ENCODE measurements at regions not wholly inside any gene's neighbourhood (a gene's known extent, or its start where the extent isn't known, plus 50 kb on each side); places are given as distances from the start of the nearest gene placed in this dataset.
A peak's percentile ranks its signal among the peaks of the same experiment; 100 is the strongest.
"Not testable (repeated sequence)": the region's sequence is repeated elsewhere in the genome, so short reads cannot be mapped to it uniquely, and the experiment has no call there.

DNA sequence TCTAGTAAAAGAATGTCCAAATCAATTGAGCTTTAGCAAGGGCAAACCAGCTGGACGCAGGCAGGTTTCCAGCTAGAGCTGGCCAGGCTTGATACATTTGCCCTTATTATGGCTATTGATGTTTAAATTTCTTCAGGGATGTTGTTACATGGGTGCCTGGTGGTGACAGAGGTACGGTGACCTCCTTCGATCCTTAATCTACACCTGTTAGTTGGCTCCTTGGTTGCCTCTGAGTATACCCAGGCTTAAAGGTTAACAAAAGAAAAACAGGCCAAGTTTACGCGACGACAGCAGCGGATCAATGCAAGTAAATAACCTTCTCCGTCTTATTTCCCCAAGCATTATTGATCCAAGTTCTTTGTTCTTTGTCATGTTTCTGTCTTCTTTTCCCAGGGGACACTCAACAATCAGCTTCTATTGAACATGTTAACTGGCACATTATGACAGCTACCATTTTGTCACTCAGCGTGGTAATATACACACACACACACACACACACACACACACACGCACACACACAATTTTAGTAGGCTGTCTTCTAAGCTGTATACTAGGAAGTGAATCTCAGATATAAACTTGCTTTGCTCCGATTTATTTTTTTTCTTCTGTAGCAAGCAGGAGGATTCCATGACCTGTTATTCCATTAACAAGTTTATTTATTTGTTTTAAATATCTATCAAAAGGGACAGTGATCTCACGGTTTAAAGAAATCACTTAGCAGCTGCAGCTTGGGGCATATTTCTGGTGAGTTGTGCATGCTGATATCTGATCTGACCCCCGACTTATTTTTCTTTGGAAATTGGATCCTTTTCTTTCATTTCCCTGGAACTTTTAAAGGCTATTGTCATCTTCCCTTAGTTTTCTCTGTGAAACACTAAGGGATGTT, 844.7 kb downstream of the MCTP2 start:
- DNase-seq (ENCODE audit: low read depth), result no peak

DNA sequence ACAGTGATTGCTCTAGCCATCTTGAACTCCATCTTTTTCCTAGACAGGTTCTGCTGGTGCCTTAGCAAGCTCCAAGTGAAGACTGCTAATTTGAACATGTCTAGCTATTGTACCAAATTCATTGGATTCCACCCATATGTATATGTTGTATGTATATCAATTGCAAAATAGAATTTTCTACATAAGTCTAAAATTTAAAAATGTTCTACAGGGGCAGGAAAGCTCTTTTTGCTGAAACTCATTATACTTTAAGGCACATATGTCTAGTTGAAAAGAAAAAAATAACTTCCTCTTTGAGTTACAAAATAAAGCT, 845.3 kb downstream of the MCTP2 start:
- no peak for DNase-seq (ENCODE audit: low read depth)

DNA sequence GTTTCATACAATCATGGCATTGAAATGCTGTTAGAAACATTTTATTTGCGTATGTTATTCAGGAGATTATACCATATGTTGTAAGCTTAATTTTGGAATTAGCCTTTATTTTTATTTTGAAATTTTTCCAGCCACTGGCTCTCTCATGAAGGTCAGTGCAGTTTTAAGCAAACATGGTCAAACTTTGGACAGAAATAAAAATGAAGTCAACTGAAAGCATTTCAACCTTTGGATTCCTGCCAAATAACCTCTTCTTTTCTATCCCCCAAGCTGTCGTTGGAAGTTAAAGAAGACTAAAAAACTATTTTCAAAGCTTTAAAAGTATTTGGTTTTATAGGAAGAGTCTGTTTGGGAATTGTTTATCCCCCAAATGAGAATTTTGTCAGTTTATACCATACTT, 846.6 kb downstream of the MCTP2 start:
- no peak for DNase-seq (ENCODE audit: low read depth)

DNA sequence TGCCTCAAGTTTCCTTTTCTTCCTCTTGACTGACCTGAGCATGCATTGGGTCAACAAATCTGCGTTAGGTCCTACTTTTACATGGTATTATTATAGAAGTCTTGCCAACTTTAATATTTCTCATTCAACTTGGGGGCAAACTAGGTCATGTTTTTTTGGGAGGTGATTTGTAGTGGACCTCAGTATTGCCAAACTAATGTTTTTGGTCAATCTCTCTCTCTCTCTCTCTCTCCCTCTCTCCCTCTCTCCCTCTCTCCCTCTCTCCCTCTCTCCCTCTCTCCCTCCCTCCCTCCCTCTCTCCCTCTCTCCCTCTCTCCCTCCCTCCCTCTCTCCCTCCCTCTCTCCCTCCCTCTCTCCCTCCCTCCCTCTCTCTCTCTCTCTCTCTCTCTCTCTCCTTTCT, 848.9 kb downstream of the MCTP2 start:
- DNase-seq (ENCODE audit: low read depth), result not testable (repeated sequence)

DNA sequence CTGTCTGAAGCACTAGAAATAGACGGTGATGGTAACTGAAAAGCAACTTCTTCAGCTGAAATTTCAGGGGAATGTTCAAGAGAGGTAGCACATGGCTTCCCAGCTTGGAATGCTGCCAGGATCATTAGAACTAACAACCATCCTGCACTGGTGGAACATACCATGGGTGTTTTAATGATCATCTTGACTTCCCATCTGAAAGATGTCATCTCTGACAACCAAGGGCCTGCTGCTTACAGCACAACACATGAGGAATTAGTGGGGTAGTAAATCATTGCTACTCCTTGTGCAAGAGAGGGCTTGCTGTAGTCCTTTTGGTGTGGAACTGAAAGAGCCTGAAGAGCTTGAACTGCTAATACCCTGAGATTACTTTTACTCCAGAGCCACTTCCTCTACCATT, 853.7 kb downstream of the MCTP2 start:
- DNase-seq (ENCODE audit: low read depth), result no peak

DNA sequence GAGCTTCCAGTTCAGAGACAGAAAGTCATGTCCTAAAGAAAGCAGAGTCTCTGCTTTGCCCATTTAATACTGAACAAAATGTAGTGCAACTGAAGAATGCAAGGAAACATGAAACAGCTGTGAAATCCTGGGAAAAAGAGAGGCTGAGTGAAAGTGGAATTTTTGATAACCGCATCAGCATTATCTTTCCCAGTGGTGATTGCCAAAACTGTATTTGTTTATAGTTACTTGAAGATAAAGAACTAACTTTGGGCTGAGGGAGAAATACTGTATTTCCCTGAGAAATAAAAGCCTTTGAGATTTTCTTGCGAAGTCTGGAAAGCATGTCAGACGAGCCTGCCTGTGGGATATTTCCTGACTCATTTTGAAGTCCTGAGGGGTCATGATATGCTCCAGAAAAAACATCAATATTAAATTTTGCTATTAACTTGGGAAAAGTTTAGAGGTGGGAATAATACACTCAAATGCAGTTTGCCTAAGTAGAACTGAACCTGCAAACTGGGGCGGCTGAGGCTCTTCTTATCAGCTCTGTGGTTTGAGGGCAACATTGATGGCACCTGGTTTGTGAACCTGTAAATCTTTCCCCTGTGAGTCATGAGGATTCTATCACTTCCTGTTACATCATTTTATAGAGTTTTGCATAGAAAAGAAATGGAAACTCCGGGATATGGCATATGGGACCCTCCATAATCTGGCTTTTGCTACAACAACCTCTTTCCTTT, 855.3 kb downstream of the MCTP2 start:
- peak; percentile 27 for DNase-seq (ENCODE audit: low read depth)

DNA sequence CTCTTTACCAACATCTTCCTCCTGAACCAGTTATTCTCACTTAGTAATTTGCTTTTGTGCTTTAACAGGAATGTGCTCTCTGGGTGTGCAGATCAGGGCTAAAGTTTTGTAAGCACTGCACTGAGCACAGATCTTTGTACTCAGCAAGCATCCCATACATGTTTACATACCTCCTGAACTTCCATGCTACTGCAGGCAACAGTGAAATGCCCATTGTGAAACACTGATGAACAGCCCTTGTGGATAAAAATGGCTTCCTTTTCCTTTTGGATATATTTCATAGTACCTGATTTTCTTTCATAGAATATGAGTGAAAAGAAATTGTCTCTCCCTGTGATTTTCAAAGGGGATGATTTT, 855.9 kb downstream of the MCTP2 start:
- DNase-seq (ENCODE audit: low read depth), result no peak

DNA sequence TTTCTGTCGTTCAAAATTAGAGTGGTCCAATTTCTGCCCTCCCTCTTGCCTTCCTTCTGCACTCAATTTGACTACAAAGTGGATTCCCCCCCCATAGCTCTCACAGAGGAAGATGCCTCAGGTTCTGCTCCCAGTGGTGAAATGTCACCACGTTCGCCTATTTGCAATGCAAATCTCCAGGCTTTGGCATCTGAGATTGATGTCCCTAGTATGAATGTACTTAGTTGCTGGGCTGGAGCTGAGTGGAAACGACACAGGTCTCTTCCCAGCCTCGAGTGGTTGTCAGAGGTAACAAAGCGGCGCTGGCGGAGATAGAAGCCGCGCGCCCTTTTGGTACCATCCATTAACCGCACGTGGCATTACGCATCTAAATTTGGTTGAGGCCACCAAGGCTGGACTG, 860.1 kb downstream of the MCTP2 start:
- DNase-seq (ENCODE audit: low read depth), result no peak

DNA sequence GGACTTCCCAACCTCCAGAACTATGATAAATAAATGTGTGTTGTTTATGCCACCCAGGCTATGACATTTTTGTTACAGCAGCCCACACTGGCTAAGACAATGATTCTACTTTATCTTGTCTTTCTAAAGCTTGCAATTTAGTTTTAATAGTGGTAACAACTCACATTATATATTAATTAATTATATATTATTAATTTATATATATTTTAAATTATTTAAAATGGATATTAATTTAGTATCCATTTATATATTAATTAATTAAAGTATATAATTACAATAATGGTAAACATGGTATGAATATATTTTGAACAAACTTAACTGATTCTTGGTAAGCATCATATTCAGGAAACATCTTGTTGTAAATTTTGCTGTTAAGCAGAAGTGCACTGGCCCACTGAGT, 863.9 kb downstream of the MCTP2 start:
- no peak for DNase-seq (ENCODE audit: low read depth)

DNA sequence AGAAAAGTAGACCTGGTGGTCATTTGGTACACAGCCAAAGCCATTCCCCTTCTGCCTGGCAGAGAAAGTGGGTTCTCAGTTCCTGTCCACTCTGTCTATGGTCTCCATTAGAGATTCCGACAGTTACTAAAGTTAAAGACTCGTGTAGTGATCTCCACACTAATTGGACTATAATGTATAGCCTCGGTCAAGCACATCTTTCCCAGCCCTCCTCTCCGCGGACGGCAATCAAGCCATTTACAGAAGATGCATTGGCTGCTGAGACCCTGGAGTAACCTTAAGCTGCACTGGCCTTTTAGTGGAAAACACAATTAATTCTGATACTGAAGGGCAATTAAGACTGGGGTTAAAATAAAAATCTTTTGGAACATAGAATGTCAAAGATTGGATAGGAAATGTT, 865.3 kb downstream of the MCTP2 start:
- no peak for DNase-seq (ENCODE audit: low read depth)

DNA sequence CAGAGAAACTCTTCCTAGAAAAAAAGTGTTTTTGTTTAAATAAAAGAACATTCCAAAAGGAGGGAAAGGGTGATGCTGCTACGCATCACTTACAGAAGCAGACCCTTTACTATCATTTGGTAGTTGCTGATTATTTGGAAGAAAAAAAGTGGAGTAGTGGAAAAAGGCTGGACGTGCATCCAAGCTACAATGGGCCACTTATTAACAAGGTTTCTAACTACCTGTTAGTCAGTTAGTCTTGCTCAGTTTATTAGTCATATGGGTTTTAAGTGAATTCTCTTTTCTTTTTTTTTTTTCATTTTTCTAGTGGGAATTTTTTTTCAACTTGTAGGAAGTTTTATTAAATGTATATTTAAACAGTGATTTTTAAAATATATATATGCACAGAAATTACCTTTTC, 866.0 kb downstream of the MCTP2 start:
- no peak for DNase-seq (ENCODE audit: low read depth)

DNA sequence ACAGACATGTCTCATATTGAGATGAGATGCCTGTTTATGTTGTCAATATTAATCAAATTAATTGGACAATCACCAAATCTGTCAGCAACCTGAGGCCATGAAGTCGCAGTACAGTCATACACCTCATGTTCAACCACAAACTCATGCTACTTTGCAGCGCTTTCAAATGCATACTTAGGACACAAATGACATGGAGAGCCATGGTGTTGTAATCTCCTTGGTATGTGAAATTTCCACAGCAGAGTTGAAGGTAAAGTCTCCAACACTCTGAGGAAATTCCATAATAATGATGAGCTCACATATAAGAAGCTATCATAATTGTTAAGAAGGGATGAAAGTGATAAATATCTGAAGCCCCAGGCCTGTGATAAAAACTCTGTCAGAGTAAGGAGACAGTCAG, 873.9 kb downstream of the MCTP2 start:
- DNase-seq (ENCODE audit: low read depth), result peak; percentile 34

DNA sequence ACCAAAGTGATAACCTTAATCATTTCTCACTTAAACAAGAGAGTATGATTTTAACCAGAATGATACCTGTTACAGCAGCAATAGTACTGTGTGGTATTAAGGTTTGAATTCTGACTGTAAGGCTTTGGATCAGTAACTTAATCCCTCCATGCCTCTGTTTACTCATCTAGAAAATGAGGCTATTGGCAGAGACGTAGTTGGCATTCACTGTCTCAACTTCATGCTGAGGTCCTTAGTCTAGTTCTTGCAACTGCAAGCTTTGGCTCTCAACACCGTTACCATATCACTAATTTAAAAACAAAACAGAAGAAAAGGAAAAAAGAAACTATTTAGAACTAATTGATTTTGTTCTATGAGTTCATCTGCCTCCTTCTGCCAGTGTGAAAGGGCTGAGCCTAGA, 875.4 kb downstream of the MCTP2 start:
- DNase-seq (ENCODE audit: low read depth), result no peak

DNA sequence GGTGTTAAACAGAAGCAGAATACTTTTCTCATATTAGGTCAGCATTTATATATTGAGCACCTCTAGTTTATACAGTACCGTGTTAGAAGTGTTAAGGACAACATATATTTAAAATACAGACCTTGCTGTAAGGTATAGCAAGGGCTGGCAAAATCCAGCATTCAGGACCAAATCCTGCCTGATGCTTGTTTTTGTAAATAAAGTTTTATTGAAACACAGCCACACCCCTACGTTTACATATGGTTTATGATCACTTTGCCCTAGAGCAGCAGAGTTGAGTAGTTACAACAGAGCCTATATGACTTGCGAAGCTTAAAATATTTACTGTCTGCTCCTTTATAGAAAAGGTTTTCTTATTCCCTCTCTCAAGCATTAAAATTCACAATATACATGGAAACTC, 877.3 kb downstream of the MCTP2 start:
- DNase-seq (ENCODE audit: low read depth), result no peak

DNA sequence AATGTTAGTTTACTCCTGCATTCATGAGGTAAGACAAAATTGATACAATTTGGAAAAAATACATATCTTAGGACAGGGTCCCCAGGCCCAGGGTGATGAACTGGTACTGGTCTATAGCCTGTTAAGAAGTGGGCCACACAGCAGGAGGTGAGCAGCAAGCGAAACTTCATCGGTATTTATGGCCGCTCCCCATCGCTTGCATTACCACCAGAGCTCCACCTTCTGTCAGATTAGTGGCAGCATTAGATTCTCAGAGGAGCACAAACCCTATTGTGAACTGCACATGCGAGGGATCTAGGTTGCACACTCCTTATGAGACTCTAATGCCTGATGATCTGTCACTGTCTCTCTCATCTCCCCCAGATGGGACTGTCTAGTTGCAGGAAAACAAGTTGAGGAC, 880.6 kb downstream of the MCTP2 start:
- DNase-seq (ENCODE audit: low read depth), result no peak

DNA sequence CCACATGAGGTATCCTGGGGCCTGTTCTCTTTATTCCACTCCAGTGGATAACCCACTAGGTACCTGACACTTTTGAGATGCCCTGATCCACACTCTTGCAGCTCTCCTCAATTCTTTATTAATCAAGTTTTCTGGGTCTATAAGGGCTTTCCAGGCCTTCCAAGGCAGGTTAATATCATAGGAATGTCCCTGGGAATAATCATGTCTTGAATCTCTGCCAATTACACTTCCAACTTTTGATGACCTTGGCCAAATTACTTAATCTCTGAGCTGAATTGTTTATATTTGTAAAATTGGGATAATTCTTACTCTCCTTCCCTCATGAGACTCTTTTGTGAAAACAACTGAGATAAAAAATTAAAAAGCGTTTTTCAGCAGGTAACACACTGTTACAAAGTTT, 881.7 kb downstream of the MCTP2 start:
- DNase-seq (ENCODE audit: low read depth), result no peak

DNA sequence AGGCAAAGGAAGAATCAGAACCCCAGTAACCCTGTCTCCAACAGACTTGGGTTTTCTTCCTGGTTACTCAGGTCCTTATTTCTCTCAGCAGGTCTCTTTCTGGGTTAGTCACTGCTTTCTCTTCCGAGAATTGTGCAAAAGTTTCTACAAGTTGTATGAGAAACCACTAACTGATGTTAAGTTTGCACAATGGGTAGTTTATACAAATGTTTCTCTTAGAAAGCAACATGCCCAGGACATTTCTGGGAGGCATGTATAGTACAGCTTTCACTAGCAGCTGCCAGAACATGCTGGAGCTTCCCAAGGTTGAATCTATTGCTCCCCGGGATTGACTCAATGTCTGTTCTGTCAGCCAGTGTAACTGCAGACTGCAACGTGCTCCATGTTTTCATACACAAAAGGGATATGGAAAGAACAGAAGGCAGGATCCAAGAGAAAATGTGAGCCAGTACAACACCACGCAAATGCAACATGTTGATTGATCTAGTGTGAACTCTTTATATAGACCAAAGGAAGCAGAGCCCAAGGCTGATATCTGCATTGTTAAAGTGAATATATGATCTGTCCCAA, 887.8 kb downstream of the MCTP2 start:
- DNase-seq (ENCODE audit: low read depth), result no peak

DNA sequence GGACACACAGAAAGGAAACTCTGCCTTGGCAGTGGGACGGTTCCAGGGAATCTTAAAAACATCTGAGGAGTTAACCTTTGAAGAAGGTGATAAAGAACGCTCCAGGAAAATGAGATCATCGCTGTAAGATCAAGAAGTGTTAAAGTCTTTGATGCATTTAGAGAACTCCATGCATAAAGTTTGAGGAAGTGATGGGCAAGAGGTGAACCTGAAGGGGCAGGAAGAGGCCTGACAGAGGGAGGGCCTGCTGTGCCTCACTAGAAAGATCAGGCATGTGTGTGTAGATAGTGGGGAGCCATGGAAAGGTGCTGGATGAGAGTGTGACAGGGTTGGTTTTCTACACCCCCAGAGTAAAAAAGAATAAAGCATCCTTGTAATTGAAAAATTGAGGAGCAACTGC, 889.2 kb downstream of the MCTP2 start:
- no peak for DNase-seq (ENCODE audit: low read depth)

DNA sequence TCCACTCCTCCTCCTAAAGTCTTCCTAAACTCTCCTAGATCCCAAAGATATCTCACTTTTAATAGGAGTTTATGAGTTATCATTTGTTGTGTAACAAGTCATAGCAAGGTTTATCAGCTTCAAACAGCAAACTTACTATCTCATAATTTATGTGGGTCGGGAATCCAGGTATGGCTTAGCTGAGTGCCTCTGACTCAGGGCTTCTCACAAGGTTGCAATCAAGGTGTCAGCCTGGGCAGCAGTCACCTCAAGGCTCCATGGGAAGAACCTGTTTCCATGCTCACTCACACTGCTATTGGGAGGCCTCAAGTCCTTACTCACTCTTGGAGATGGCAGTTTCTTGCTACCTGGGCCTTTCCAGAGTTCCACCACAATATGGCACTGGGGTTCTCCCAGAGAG, 889.8 kb downstream of the MCTP2 start:
- no peak for DNase-seq (ENCODE audit: low read depth)

DNA sequence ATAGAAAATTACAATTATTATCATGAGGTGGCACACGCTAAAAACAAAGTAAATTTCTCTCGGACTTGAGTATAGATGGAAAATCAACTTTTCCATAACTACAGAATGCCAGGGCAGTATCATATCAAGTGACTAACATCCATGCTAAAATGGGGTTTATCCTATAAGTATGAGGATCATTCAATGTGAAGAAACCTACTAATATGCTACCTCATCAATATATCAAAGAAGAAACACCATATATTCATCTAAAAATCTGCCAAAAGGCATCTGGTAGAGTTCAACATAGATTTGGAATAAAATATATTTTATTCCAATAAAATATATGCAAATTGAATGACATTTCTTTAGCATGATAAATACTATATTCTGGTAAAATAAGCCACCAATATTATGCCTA, 894.4 kb downstream of the MCTP2 start:
- DNase-seq (ENCODE audit: low read depth), result no peak

DNA sequence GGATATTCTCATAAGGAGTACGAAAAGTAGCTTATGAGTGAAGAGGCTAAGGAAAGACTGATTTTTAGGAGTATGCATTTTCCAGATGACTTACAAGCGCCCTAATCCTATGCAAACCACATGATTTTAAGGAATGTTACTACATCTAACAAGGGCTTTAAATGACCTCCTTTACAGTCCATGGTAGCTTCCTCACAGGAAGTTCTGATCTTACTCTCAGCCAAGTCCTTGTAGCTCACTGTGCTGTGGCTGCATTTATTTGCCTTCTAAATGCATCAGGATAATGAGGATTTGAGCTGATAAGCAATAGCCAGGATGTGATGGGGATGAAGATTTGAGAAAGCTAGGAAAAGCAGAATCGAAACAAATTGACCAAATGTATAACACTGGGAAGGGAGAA, 896.0 kb downstream of the MCTP2 start:
- no peak for DNase-seq (ENCODE audit: low read depth)

DNA sequence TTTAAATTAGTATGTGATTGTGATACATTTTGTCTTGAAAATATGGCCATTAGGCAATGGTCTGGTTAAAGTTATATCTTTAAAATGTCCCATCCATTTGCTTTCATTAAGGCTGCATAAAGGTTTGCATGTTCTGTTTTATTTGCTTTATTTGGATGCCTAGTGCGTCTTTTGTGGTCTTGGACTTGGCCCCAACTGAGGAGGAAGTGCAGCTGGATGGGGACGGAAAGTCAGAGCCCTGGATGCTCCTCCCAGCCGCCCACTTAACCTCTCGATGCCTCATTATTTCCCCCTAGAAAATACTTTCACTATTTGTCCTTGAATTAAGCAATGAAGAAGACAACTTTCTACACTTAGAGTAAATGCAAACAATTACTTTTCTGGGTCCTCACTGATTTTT, 898.2 kb downstream of the MCTP2 start:
- DNase-seq (ENCODE audit: low read depth), result no peak

DNA sequence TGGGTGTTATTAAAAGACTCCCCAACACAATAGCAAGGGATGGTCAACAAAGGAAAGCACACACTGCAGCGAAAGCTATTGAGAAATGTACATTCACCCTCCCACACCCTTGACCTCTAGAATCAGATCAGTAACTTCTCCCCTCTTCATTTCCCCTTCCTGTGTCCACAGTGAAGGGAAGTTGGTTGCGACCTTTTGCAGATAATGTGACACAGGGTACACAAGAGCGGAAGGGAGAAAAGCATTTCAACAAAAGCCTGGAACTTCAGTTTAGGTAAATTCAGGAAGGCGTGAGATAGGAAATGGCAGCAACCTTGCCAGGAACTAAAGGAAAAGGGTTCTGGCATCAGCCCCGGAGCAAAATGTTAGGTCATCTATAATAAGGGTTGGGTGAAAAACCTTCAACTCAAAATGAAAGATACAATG, 899.8 kb downstream of the MCTP2 start:
- DNase-seq (ENCODE audit: low read depth), result no peak

DNA sequence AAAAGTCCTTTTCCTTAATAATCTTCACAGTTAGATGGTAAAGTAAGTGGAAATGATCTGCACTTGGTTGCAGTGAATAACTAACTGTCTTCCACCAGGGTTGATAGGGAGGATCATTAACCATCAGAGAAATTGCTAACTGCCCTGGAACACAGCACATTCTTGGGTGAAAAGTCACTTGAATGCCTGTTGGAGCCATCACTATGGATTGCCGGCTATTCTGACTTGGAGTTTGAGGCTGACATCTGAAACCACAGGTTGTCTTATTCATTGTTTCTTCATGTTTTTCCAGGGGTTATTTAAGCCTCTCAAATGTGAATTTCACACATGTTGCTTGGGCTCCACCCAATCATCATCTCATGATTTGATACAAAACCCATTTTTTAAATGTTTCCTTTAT, 901.4 kb downstream of the MCTP2 start:
- peak; percentile 94 for DNase-seq (ENCODE audit: low read depth)
